Vagina (tissue), 2 donors: ENCODE measurements at regions not wholly inside any gene's neighbourhood (a gene's known extent, or its start where the extent isn't known, plus 50 kb on each side); places are given as distances from the start of the nearest gene placed in this dataset.

Experiments used
- POLR2A ChIP-seq, 2 donors: fragments of 450-650 bp; IDR thresholded peaks; one replicate each; pipeline ENCODE4 v1.6.1; 2017; ENCODE audit warnings: antibody characterized with exemption in 2 of 2, mild to moderate bottlenecking in 2 of 2, moderate library complexity in 2 of 2
- TF ChIP-seq, protein P1 (sequence below), 3 experiments: fragments of 450-650 bp in 2 of 3; fragments of 200-600 bp in 1 of 3; sonication (generic) in 1 of 3; IDR thresholded peaks; one replicate each; pipeline ENCODE4 v1.5.1; 2017 to 2019; ENCODE audit warnings: antibody characterized with exemption in 3 of 3, mild to moderate bottlenecking in 2 of 3, moderate library complexity in 2 of 3

DNA sequence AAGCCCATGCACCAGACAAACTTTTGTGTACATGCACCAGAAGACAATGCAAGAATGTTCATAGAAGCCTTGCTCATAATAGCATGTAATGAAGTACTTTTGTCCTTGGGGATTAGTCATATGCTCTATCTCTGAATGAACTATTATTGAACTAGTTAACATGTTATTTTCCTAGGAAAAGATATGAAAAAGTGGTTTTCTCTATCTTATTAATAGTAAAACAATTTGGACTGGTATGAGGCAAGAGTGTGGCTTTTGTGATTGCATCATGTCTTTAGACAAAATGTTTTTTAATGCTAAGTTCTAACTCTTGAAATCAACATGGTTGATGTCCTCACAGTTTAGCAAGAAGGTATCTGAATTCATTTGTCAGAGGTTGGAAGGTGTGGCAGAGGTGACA lies 55.7 kb upstream of the SPDL1 start:
- TF ChIP-seq POLR2A (IDR thresholded peaks at IDR 0.05) = no peak
- TF ChIP-seq, protein P1, sequence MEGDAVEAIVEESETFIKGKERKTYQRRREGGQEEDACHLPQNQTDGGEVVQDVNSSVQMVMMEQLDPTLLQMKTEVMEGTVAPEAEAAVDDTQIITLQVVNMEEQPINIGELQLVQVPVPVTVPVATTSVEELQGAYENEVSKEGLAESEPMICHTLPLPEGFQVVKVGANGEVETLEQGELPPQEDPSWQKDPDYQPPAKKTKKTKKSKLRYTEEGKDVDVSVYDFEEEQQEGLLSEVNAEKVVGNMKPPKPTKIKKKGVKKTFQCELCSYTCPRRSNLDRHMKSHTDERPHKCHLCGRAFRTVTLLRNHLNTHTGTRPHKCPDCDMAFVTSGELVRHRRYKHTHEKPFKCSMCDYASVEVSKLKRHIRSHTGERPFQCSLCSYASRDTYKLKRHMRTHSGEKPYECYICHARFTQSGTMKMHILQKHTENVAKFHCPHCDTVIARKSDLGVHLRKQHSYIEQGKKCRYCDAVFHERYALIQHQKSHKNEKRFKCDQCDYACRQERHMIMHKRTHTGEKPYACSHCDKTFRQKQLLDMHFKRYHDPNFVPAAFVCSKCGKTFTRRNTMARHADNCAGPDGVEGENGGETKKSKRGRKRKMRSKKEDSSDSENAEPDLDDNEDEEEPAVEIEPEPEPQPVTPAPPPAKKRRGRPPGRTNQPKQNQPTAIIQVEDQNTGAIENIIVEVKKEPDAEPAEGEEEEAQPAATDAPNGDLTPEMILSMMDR (IDR thresholded peaks at IDR 0.05) = no peak
